SK-MEL-5 (cell line): ENCODE measurements at regions not wholly inside any gene's neighbourhood (a gene's known extent, or its start where the extent isn't known, plus 50 kb on each side); places are given as distances from the start of the nearest gene placed in this dataset.
"Not testable (repeated sequence)": the region's sequence is repeated elsewhere in the genome, so short reads cannot be mapped to it uniquely, and the experiment has no call there.

Experiments
- DNase-seq: peaks from one replicate; pipeline ENCODE4 v3.0.0-alpha.2; 2016; ENCODE audit warnings: low read depth, low spot score
- in situ Hi-C: cut with HindIII; loops from 2 replicates; pipeline ENCODE4 v1.10.0; 2016; ENCODE audit warnings: low sequenced_read_pairs, high pct_unique_total_duplicates, low pct_unique_long_range_greater_than_20kb

GRCh38 chr11:86861810-86862209 lies 61.5 kb downstream of the PRSS23 start:
- no peak for DNase-seq
- in situ Hi-C loops, result no loop called here

GRCh38 chr11:86863476-86863875 lies 63.1 kb downstream of the PRSS23 start:
- no peak for DNase-seq
- in situ Hi-C loops, result no loop called here

DNA sequence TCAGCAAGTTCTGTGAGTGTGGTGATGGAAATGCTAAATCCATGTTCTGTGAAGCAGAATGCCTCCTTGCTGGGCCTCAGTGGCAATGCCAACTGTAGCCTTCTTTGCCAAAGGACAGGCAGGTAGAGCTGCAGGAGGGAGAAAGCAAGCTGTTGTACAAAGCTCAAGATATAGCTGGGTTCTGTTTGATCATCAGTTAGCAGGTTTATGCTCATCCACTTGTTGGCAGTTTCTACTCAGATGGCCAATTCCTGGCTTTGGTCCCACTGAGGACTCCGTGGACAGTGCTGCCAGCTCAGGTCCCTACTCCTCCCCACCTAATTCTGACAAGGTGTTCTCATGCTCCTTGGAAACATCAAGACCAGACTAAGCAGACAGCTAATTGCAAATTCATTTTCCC lies 65.1 kb downstream of the PRSS23 start:
- DNase-seq, result no peak
- in situ Hi-C loops, result no loop called here

DNA sequence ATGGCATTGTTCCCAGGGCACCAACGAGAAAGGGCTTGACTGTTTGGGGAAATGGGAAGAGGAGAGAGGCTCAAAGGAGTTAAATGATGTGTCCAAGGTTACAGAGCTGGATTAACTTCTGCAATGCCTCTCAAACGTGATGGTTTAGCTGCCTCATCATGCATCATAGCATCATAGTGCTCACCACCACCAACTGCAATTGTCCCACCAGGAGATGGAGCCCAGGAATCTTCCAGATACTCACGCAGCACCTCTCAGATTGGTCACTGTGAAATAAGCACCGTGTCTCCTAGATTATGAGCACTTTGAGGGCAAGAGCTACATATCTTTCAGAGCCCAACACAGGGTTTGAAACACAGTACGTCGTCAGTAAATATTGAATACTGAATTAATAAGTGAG lies 69.2 kb downstream of the PRSS23 start:
- DNase-seq, result no peak
- in situ Hi-C loops, result no loop called here

DNA sequence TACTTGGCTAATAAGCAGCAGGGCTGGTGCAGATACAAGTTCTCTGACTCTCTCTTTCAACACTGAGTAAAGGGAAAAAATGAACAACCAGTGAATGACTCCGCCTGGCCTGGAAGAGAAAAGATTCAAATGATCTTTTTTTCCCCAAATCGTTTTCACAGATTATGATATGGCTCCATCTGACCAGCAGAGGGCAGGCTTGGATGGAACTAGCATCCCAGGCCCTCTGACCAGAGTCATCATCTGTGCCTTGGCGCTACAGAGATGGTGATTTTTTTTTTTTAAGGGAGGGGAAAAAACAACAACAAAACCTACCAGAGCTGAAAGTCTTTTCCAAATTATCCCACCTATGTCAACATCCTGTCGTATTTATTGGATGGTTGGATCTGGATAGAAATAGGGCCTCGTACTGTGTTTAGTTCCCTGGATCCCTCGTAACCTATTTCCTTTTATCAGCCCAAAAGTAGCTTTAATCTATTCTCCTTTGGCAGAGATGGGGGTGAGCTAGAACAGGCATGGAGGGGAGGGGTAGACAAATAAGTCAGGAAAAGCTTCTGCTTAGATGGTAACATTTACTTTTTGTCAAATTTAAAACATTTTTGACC lies 69.7 kb downstream of the PRSS23 start:
- in situ Hi-C loops, result no loop called here
- DNase-seq, result peak; percentile 65

DNA sequence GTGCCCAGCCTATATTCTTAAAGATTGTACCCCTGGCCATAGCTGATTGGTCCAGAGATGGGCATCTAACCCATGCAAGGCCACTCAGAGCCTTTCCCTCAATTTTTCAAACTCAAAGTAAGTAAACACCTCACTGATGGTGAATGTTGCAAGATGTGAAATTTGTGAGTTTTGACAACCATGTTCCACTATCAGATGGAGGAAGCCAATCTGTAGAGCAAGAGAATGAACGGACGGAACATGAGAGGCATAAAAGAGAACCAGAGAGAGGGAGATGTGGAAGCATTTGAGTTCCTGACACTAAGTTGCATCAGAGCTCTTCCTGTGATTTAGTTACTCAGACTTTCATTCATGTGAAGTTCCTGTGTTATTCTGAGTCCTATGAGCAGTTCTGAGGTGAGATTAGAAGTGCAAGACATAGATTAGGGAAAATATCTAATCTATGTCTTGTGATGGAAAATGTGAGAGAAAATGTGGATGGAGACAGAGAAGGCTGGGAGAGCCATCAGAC lies 73.3 kb downstream of the PRSS23 start:
- in situ Hi-C loops, result no loop called here
- DNase-seq, result no peak

GRCh38 chr11:86874304-86875056 lies 74.1 kb downstream of the PRSS23 start:
- in situ Hi-C loops, result no loop called here
- no peak for DNase-seq

GRCh38 chr11:86876716-86877234 lies 76.4 kb downstream of the PRSS23 start:
- in situ Hi-C loops, result no loop called here
- no peak for DNase-seq

DNA sequence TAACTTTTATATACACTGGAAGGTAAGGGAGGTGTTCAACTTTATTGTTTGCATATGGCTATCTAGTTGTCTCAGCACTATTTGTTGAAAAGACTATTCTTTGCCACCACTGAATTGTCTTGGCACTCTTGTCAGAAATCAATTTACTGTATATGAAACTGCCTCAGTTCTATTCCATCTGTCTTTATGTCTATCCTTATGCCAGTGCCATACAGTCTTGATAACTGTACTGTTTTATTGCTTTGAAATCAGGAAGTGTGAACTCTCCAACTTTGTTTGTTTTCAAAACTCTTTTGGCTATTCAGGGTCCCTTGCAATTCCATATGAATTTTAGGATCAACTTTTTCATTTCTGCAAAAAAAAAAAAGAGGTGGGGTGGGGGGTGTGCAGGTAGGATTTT lies 77.2 kb downstream of the PRSS23 start:
- in situ Hi-C loops, result no loop called here
- DNase-seq, result no peak

- DNase-seq, in situ Hi-C loops: not testable (repeated sequence)
Measured at GRCh38 chr11:86879241-86879640, 76.0 kb downstream of the FZD4 start.

- DNase-seq, result no peak
- in situ Hi-C loops, result no loop called here
Measured at GRCh38 chr11:86885311-86885710, 69.9 kb downstream of the FZD4 start.

DNA sequence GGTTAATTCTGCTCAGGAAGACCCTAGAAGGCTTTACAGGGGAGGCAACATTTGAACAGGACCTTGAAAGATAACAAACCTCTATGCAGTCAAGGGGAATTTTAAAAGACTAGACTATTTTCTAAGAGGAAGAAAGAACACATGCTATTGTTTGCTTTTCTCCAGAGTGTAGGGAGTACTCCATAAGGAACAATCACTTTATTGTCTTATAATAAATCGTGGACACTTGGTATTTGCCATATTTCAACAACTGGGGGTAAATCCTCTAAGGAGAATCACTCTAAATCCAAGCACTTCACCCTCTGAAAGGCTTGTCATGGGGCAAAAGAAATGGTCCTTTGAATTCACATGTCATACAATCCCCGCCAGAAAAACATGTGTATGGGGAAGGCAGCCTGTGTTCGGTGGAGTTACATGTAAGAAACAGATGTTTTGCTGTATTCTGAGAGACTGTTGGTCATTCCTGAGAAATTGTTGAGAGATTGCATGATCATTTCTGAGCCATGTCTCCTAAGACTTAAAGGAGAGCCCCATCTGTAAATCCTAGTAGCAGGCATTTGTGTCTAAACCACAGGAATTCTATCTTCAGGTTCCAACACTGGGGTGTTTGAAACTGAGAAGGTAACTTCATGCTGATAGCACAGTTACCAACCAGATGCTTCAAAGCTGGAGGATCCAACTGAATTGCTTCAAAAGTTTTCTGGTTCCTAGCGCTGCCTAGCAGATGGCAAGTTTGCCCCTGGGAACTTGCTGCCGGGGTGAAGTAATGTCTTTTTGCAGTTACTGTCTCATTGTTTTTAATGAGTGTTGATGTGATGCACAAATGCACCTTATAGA lies 66.8 kb downstream of the FZD4 start:
- peak; percentile 77 for DNase-seq
- in situ Hi-C loops, result no loop called here

DNA sequence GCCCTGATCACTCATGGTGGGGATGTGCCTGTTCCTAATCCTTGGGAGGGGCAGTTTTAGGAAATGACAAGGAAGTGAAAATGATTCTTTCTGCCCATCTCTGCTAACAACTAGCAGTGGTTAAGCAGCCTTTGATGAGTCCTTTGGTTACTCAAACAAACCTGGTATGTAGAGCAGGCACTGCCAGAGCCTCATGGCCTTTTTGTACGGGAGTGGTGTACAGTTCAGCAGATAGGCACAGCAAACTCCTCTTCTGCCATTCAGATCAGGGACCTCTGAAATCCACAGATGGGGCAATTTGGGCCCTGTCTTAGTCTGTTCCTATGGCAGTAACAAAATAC lies 66.2 kb downstream of the FZD4 start:
- no peak for DNase-seq
- in situ Hi-C loops, result no loop called here

DNA sequence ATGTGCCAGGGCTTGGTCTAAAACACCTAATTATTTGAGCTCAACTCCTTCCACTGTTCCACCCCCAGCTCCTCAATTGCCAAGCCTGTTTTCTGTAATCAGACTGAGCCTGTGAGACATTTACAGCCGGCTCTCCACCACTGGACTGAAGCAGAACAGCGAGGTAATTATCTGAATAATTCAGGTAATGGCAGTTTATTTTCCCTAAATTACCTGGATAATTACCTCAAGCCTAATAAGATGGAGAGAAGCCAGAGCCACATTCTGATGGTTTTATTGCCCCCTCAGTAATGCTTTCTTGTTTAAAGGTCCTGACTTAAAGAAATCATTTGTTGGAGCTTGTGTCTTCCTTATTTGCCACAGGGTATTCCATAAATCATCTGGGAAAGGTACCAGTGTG lies 64.2 kb downstream of the FZD4 start:
- in situ Hi-C loops, result no loop called here
- DNase-seq, result no peak

DNA sequence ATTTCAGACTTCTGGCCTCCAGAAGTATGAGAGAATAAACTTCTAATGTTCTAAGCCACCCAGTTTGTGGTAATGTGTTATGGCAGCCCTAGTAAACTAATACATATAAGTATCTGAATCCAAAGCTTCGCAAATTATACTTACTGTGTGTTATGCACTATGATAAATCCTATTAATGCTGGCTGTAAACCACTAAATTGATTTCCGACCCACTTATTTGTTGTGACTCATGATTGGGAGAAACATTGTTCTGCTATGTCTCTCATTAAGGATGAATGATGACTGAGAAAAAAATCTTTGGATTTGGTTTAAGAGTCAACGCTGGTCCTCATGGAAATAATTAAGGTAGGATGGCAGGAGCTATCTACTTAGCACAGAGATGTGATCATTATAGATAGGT lies 62.0 kb downstream of the FZD4 start:
- in situ Hi-C loops, result no loop called here
- no peak for DNase-seq
